ENCODE measurements at regions not wholly inside any gene's neighbourhood (a gene's known extent, or its start where the extent isn't known, plus 50 kb on each side); places are given as distances from the start of the nearest gene placed in this dataset.

- Histone ChIP-seq H2AK5ac (ENCODE audit: low read length) (no peak overlapping the region), H3K18ac (ENCODE audit: low read length) (no peak overlapping the region), H2BK12ac (ENCODE audit: low read length) (no peak overlapping the region), H3K9ac (ENCODE audit: low read length) (no peak overlapping the region), H3K23ac (ENCODE audit: low read length) (no peak overlapping the region), H3K9me3 (ENCODE audit: insufficient read depth, low read depth, low read length) (no peaks in the 10 kb centered on the region), H3K27me3 (ENCODE audit: insufficient read depth, low read length) (no peaks in the 10 kb centered on the region), H3K36me3 (ENCODE audit: control insufficient read depth in 1 of 2, insufficient read depth in 2 of 2, low read length in 2 of 2) (no peaks in the 10 kb centered on the region), H2AFZ (ENCODE audit: insufficient read depth, low read length, poor library complexity) (no peak overlapping the region), H4K12ac (ENCODE audit: low read depth, low read length) (no peak overlapping the region), H4K91ac (ENCODE audit: low read depth, low read length) (no peak overlapping the region), H3K4me1 (ENCODE audit: control insufficient read depth in 1 of 2, insufficient read depth in 2 of 2, low read length in 2 of 2) (no peaks in the 10 kb centered on the region), H3K27ac (ENCODE audit: low read depth, low read length) (no peak overlapping the region), H2BK120ac (ENCODE audit: insufficient read depth, low read length, poor library complexity) (no peak overlapping the region), H3K4me3 (ENCODE audit: low read depth, low read length) (no peak overlapping the region), H3K4me2 (ENCODE audit: low read length) (no peak overlapping the region), H3K14ac (ENCODE audit: low read length) (no peak overlapping the region), H3K4ac (ENCODE audit: low read depth, low read length) (no peak overlapping the region), H3K79me1 (ENCODE audit: low read length) (no peaks in the 10 kb centered on the region), H2BK5ac (ENCODE audit: low read depth, low read length, poor library complexity) (no peak overlapping the region), H4K8ac (ENCODE audit: low read depth, low read length) (no peak overlapping the region), H3K79me2 (ENCODE audit: control insufficient read depth, insufficient read depth, low read length, poor library complexity) (no peaks in the 10 kb centered on the region)
- no CpG with 5 or more reads among the region's 6 CpGs for WGBS (ENCODE audit: extremely low coverage, insufficient coverage, insufficient read length)
- DNase-seq = no peak
Measured at GRCh38 chr2:45289997-45290709, 280.9 kb upstream of the SIX2 start.

- Histone ChIP-seq H3K79me1 (ENCODE audit: low read length) (no peaks in the 10 kb centered on the region), H3K14ac (ENCODE audit: low read length) (no peak overlapping the region), H4K12ac (ENCODE audit: low read depth, low read length) (no peak overlapping the region), H2BK12ac (ENCODE audit: low read length) (no peak overlapping the region), H3K4me3 (ENCODE audit: low read depth, low read length) (no peak overlapping the region), H2AFZ (ENCODE audit: insufficient read depth, low read length, poor library complexity) (no peak overlapping the region), H3K9ac (ENCODE audit: low read length) (no peak overlapping the region), H2BK120ac (ENCODE audit: insufficient read depth, low read length, poor library complexity) (no peak overlapping the region), H2AK5ac (ENCODE audit: low read length) (no peak overlapping the region), H4K8ac (ENCODE audit: low read depth, low read length) (no peak overlapping the region), H3K27ac (ENCODE audit: low read depth, low read length) (no peak overlapping the region), H2BK5ac (ENCODE audit: low read depth, low read length, poor library complexity) (no peak overlapping the region), H3K18ac (ENCODE audit: low read length) (no peak overlapping the region), H4K91ac (ENCODE audit: low read depth, low read length) (no peak overlapping the region), H3K4me1 (ENCODE audit: control insufficient read depth in 1 of 2, insufficient read depth in 2 of 2, low read length in 2 of 2) (no peaks in the 10 kb centered on the region), H3K4ac (ENCODE audit: low read depth, low read length) (no peak overlapping the region), H3K9me3 (ENCODE audit: insufficient read depth, low read depth, low read length) (no peaks in the 10 kb centered on the region), H3K79me2 (ENCODE audit: control insufficient read depth, insufficient read depth, low read length, poor library complexity) (no peaks in the 10 kb centered on the region), H3K4me2 (ENCODE audit: low read length) (no peak overlapping the region), H3K23ac (ENCODE audit: low read length) (no peak overlapping the region), H3K36me3 (ENCODE audit: control insufficient read depth in 1 of 2, insufficient read depth in 2 of 2, low read length in 2 of 2) (no peaks in the 10 kb centered on the region), H3K27me3 (ENCODE audit: insufficient read depth, low read length) (no peaks in the 10 kb centered on the region)
- no CpG with 5 or more reads among the region's 6 CpGs for WGBS (ENCODE audit: extremely low coverage, insufficient coverage, insufficient read length)
- no peak for DNase-seq
Measured at GRCh38 chr2:45288532-45289417, 279.5 kb upstream of the SIX2 start.

- no peak overlapping the region for H2AFZ ChIP-seq (ENCODE audit: insufficient read depth, low read length, poor library complexity)
- H2BK12ac ChIP-seq (ENCODE audit: low read length) = no peak overlapping the region
- no peak overlapping the region for H3K4me2 ChIP-seq (ENCODE audit: low read length)
- no peak overlapping the region for H3K4ac ChIP-seq (ENCODE audit: low read depth, low read length)
- no peak overlapping the region for H3K27ac ChIP-seq (ENCODE audit: low read depth, low read length)
- H2BK5ac ChIP-seq (ENCODE audit: low read depth, low read length, poor library complexity) = no peak overlapping the region
- no peak overlapping the region for H3K4me3 ChIP-seq (ENCODE audit: low read depth, low read length)
- H3K27me3 ChIP-seq (ENCODE audit: insufficient read depth, low read length) = no peaks in the 10 kb centered on the region
- H4K8ac ChIP-seq (ENCODE audit: low read depth, low read length) = no peak overlapping the region
- no peak overlapping the region for H2BK120ac ChIP-seq (ENCODE audit: insufficient read depth, low read length, poor library complexity)
- peaks cover 2% of the 10 kb centered on the region for H3K9me3 ChIP-seq (ENCODE audit: insufficient read depth, low read depth, low read length)
- WGBS (ENCODE audit: extremely low coverage, insufficient coverage, insufficient read length) = no CpG with 5 or more reads among the region's 4 CpGs
- no peak overlapping the region for H2AK5ac ChIP-seq (ENCODE audit: low read length)
- no peak overlapping the region for H3K18ac ChIP-seq (ENCODE audit: low read length)
- H3K14ac ChIP-seq (ENCODE audit: low read length) = no peak overlapping the region
- no peak overlapping the region for H3K9ac ChIP-seq (ENCODE audit: low read length)
- no peaks in the 10 kb centered on the region for H3K79me1 ChIP-seq (ENCODE audit: low read length)
- no peak overlapping the region for H3K23ac ChIP-seq (ENCODE audit: low read length)
- H4K12ac ChIP-seq (ENCODE audit: low read depth, low read length) = no peak overlapping the region
- no peaks in the 10 kb centered on the region for H3K36me3 ChIP-seq (ENCODE audit: control insufficient read depth in 1 of 2, insufficient read depth in 2 of 2, low read length in 2 of 2)
- no peak for DNase-seq
- H3K4me1 ChIP-seq (ENCODE audit: control insufficient read depth in 1 of 2, insufficient read depth in 2 of 2, low read length in 2 of 2) = no peaks in the 10 kb centered on the region
- no peaks in the 10 kb centered on the region for H3K79me2 ChIP-seq (ENCODE audit: control insufficient read depth, insufficient read depth, low read length, poor library complexity)
- no peak overlapping the region for H4K91ac ChIP-seq (ENCODE audit: low read depth, low read length)
Measured at GRCh38 chr2:45287045-45287444, 277.8 kb upstream of the SIX2 start.

GRCh38 chr2:45285771-45286390, 276.6 kb upstream of the SIX2 start:
- Histone ChIP-seq H4K12ac (ENCODE audit: low read depth, low read length) (no peak overlapping the region), H3K14ac (ENCODE audit: low read length) (no peak overlapping the region), H2BK5ac (ENCODE audit: low read depth, low read length, poor library complexity) (no peak overlapping the region), H2BK120ac (ENCODE audit: insufficient read depth, low read length, poor library complexity) (no peak overlapping the region), H3K4me2 (ENCODE audit: low read length) (no peak overlapping the region), H3K36me3 (ENCODE audit: control insufficient read depth in 1 of 2, insufficient read depth in 2 of 2, low read length in 2 of 2) (no peaks in the 10 kb centered on the region), H3K27me3 (ENCODE audit: insufficient read depth, low read length) (no peaks in the 10 kb centered on the region), H3K4ac (ENCODE audit: low read depth, low read length) (no peak overlapping the region), H3K79me2 (ENCODE audit: control insufficient read depth, insufficient read depth, low read length, poor library complexity) (no peaks in the 10 kb centered on the region), H3K9ac (ENCODE audit: low read length) (no peak overlapping the region), H3K4me1 (ENCODE audit: control insufficient read depth in 1 of 2, insufficient read depth in 2 of 2, low read length in 2 of 2) (no peaks in the 10 kb centered on the region), H3K4me3 (ENCODE audit: low read depth, low read length) (no peak overlapping the region), H2BK12ac (ENCODE audit: low read length) (no peak overlapping the region), H3K79me1 (ENCODE audit: low read length) (no peaks in the 10 kb centered on the region), H4K8ac (ENCODE audit: low read depth, low read length) (no peak overlapping the region), H3K27ac (ENCODE audit: low read depth, low read length) (no peak overlapping the region), H2AFZ (ENCODE audit: insufficient read depth, low read length, poor library complexity) (no peak overlapping the region), H2AK5ac (ENCODE audit: low read length) (no peak overlapping the region), H4K91ac (ENCODE audit: low read depth, low read length) (no peak overlapping the region), H3K9me3 (ENCODE audit: insufficient read depth, low read depth, low read length) (peaks cover 2% of the 10 kb centered on the region), H3K23ac (ENCODE audit: low read length) (no peak overlapping the region), H3K18ac (ENCODE audit: low read length) (no peak overlapping the region)
- no CpG with 5 or more reads among the region's 4 CpGs for WGBS (ENCODE audit: extremely low coverage, insufficient coverage, insufficient read length)
- peak; percentile 71 to 74 for DNase-seq

All from trophoblast cell (in vitro differentiated cells and primary cell).